GM12873 (cell line): ENCODE measurements at regions not wholly inside any gene's neighbourhood (a gene's known extent, or its start where the extent isn't known, plus 50 kb on each side); places are given as distances from the start of the nearest gene placed in this dataset.

Experiments used
- CTCF ChIP-seq: IDR thresholded peaks from 2 replicates; pipeline ENCODE4 v1.5.1; 2012; ENCODE audit warnings: low read depth, mild to moderate bottlenecking, moderate library complexity, low read length, control low read depth; ENCODE audit not compliant: insufficient read depth; ENCODE audit errors: missing control alignments

- TF ChIP-seq CTCF = no peak
Observed at GRCh38 chr6:169927711-169928110, 176.3 kb downstream of the ERMARD start.

GRCh38 chr6:169926617-169927417, 175.4 kb downstream of the ERMARD start:
- TF ChIP-seq CTCF = no peak

GRCh38 chr6:169923468-169924464, 172.3 kb downstream of the ERMARD start:
- no peak for TF ChIP-seq CTCF

- TF ChIP-seq CTCF = no peak
Observed at GRCh38 chr6:169921853-169922824, 170.7 kb downstream of the ERMARD start.

GRCh38 chr6:169921217-169921616, 169.8 kb downstream of the ERMARD start:
- no peak for TF ChIP-seq CTCF

- no peak for TF ChIP-seq CTCF
Observed at GRCh38 chr6:169920359-169921020, 169.1 kb downstream of the ERMARD start.
